K562 (cell line): ENCODE measurements at regions not wholly inside any gene's neighbourhood (a gene's known extent, or its start where the extent isn't known, plus 50 kb on each side); places are given as distances from the start of the nearest gene placed in this dataset.
A peak's percentile ranks its signal among the peaks of the same experiment; 100 is the strongest.
"Not testable (repeated sequence)": the region's sequence is repeated elsewhere in the genome, so short reads cannot be mapped to it uniquely, and the experiment has no call there.

Experiments
- ATAC-seq: fragments of 200-7000 bp; cut with Tn5 transposase; 3 replicates; pipeline ENCODE4 v1.9.1; 2020; ENCODE audit warnings: moderate library complexity
- BruUV-seq: library from RNA; stranded (reverse); fragments of 400-500 nt; replicated peaks from 2 replicates; lab custom pipeline; 2021; lab: Mats Ljungman, UMichigan
- CTCF ChIA-PET: fragments of 300-600 bp; formaldehyde crosslinking; extraction: SDS; loops from one replicate; lab custom pipeline; 2021; ENCODE audit warnings: low intra/inter-chr PET ratio; lab: Yijun Ruan, JAX
- POLR2A ChIA-PET: fragments of 300-600, 350-650 bp; sonication (Branson Sonifier 250); formaldehyde crosslinking; extraction: SDS; loops from one replicate; lab custom pipeline; 2021; ENCODE audit warnings: antibody characterized with exemption, inconsistent platforms; lab: Yijun Ruan, JAX
- DNase-seq, 4 experiments: peaks; one replicate each; pipeline versions ENCODE4 v3.0.0 to v3.0.0-alpha.2; 2011 to 2018; ENCODE audit warnings: low spot score in 3 of 4, mixed read lengths in 3 of 4; ENCODE audit errors: extremely low read depth in 1 of 4
- FAIRE-seq: peaks from 2 replicates; lab custom pipeline; 2011; peaks lifted over from hg19 to GRCh38; lab: Jason Lieb, UNC
- H2AFZ ChIP-seq: 2 replicates; pipeline ENCODE4 v1.6.0; 2011; ENCODE audit warnings: low read depth, low read length, control low read depth, inconsistent platforms
- H3K27ac ChIP-seq: fragments of 200-600 bp; 3 replicates; pipeline ENCODE4 v1.8.0; 2011; ENCODE audit warnings: low read depth, mild to moderate bottlenecking, control low read depth, inconsistent platforms, low read length, moderate library complexity, mixed read lengths; ENCODE audit errors: extremely low read depth
- H3K27me3 ChIP-seq, 2 experiments: fragments of 300-600 bp in 1 of 2; 2 replicates in 1 of 2; 3 replicates in 1 of 2; pipeline versions ENCODE4 v1.6.0 to v1.8.0; 2011; ENCODE audit warnings: inconsistent platforms in 2 of 2, low read length in 2 of 2, mild to moderate bottlenecking in 1 of 2, mixed read lengths in 1 of 2, moderate library complexity in 1 of 2; ENCODE audit not compliant: control insufficient read depth in 2 of 2, insufficient read depth in 2 of 2
- H3K36me3 ChIP-seq: fragments of 300-600 bp; 3 replicates; pipeline ENCODE4 v1.8.0; 2011; ENCODE audit warnings: mild to moderate bottlenecking, low read length, inconsistent platforms; ENCODE audit not compliant: control insufficient read depth, insufficient read depth
- H3K4me1 ChIP-seq, 2 experiments: fragments of 200-600 bp in 1 of 2; replicated peaks in 1 of 2; 2 replicates in 1 of 2; 3 replicates in 1 of 2; pipeline versions ENCODE4 v1.5.1 to v1.8.0; 2011; ENCODE audit warnings: inconsistent platforms in 2 of 2, low read length in 2 of 2, mild to moderate bottlenecking in 1 of 2, mixed read lengths in 1 of 2, moderate library complexity in 1 of 2; ENCODE audit not compliant: control insufficient read depth in 2 of 2, insufficient read depth in 2 of 2
- H3K4me2 ChIP-seq: 2 replicates; pipeline ENCODE4 v1.6.1; 2011; ENCODE audit warnings: low read length, control low read depth, inconsistent platforms, mixed read lengths; ENCODE audit not compliant: insufficient read depth
- H3K4me3 ChIP-seq: fragments of 200-600 bp; sonication (generic), shearing (Covaris generic); 2 replicates; pipeline ENCODE4 v1.5.1; 2016; ENCODE audit warnings: control low read depth, inconsistent platforms
- H3K79me2 ChIP-seq: fragments of 200-600 bp; 3 replicates; pipeline ENCODE4 v1.8.0; 2011; ENCODE audit warnings: low read length, inconsistent platforms; ENCODE audit not compliant: control insufficient read depth, insufficient read depth
- H3K9ac ChIP-seq, 2 experiments: 2 replicates each; pipeline versions ENCODE4 v1.6.0 to v1.6.1; 2011; ENCODE audit warnings: low read depth in 2 of 2, low read length in 2 of 2, control low read depth in 1 of 2, inconsistent platforms in 1 of 2, mild to moderate bottlenecking in 1 of 2, mixed read lengths in 1 of 2; ENCODE audit not compliant: insufficient read depth in 1 of 2
- H3K9me1 ChIP-seq: one replicate; pipeline ENCODE4 v1.6.0; 2011; ENCODE audit warnings: inconsistent platforms, mild to moderate bottlenecking, low read length, moderate library complexity; ENCODE audit not compliant: control insufficient read depth, insufficient read depth
- H3K9me3 ChIP-seq: replicated peaks from 2 replicates; pipeline ENCODE4 v1.5.1; 2011; ENCODE audit warnings: low read depth, low read length, inconsistent platforms; ENCODE audit not compliant: control insufficient read depth, insufficient read depth
- H4K20me1 ChIP-seq: replicated peaks from 2 replicates; pipeline ENCODE4 v1.6.1; 2011; ENCODE audit warnings: low read length, inconsistent platforms, mixed read lengths; ENCODE audit not compliant: control insufficient read depth, insufficient read depth
- BHLHE40 ChIP-seq: IDR thresholded peaks from 2 replicates; pipeline ENCODE4 v1.6.1; 2011; ENCODE audit warnings: low read length, improper control_type of control experiment
- CREM ChIP-seq: IDR thresholded peaks from 2 replicates; pipeline ENCODE4 v1.6.1; 2014; ENCODE audit warnings: antibody characterized with exemption, low read depth
- CTCF ChIP-seq, 3 experiments: IDR thresholded peaks in 2 of 3; conservative IDR thresholded peaks in 1 of 3; 2 replicates each; pipeline ENCODE4 v1.5.1; 2011 to 2012; ENCODE audit warnings: low read length in 3 of 3, mild to moderate bottlenecking in 3 of 3, control low read depth in 2 of 3, improper control_type of control experiment in 1 of 3, inconsistent platforms in 1 of 3, low read depth in 1 of 3, mixed read lengths in 1 of 3, moderate library complexity in 1 of 3; ENCODE audit not compliant: insufficient read depth in 2 of 3
- E2F6 ChIP-seq, 2 experiments: IDR thresholded peaks; 2 replicates each; pipeline ENCODE4 v1.6.1; 2011; ENCODE audit warnings: borderline replicate concordance in 1 of 2, control low read depth in 1 of 2, low read depth in 1 of 2, low read length in 1 of 2, mild to moderate bottlenecking in 1 of 2, mixed read lengths in 1 of 2, moderate library complexity in 1 of 2; ENCODE audit not compliant: insufficient read depth in 1 of 2, insufficient read length in 1 of 2, poor library complexity in 1 of 2, severe bottlenecking in 1 of 2; ENCODE audit errors: extremely low read depth in 1 of 2
- HMGN3 ChIP-seq: IDR thresholded peaks from 2 replicates; pipeline ENCODE4 v1.6.1; 2011; ENCODE audit warnings: borderline replicate concordance, low read depth, mild to moderate bottlenecking, mixed read lengths, low read length; ENCODE audit not compliant: insufficient read length; ENCODE audit errors: extremely low read depth
- L3MBTL2 ChIP-seq: fragments of 450-650 bp; IDR thresholded peaks from 2 replicates; pipeline ENCODE4 v1.6.1; 2016; ENCODE audit warnings: mild to moderate bottlenecking, moderate library complexity
- NRF1 ChIP-seq, 2 experiments: fragments of 450-650 bp; IDR thresholded peaks in 1 of 2; conservative IDR thresholded peaks in 1 of 2; 2 replicates each; pipeline ENCODE4 v1.6.1; 2014; ENCODE audit warnings: mild to moderate bottlenecking in 2 of 2
- RAD51 ChIP-seq: fragments of 450-650 bp; IDR thresholded peaks from 2 replicates; pipeline ENCODE4 v1.7.1; 2016; ENCODE audit warnings: low read depth, mild to moderate bottlenecking, borderline replicate concordance
- RB1 ChIP-seq: fragments of 450-650 bp; IDR thresholded peaks from 2 replicates; pipeline ENCODE4 v1.6.1; 2017; ENCODE audit warnings: low read depth, mild to moderate bottlenecking
- RBFOX2 ChIP-seq: fragments of 200-400 bp; formaldehyde crosslinking; IDR thresholded peaks from 2 replicates; pipeline ENCODE4 v1.6.1; 2017; ENCODE audit warnings: low read depth, mild to moderate bottlenecking, low read length, moderate library complexity
- ZBTB33 ChIP-seq: sonication (generic); formaldehyde crosslinking; IDR thresholded peaks from 2 replicates; pipeline ENCODE4 v1.8.1; 2023; ENCODE audit warnings: mild to moderate bottlenecking, missing genetic modification reagents
- ZBTB7A ChIP-seq: IDR thresholded peaks from 2 replicates; pipeline ENCODE4 v1.6.1; 2011; ENCODE audit warnings: low read depth, mild to moderate bottlenecking, low read length, moderate library complexity, borderline replicate concordance; ENCODE audit not compliant: control insufficient read depth
- WGBS: fragments of 100-300 bp; shearing (Covaris generic); methylation state at CpG from one replicate; pipeline ENCODE4 v1.1.6; 2016; ENCODE audit warnings: low coverage, mixed read lengths; ENCODE audit not compliant: insufficient coverage; ENCODE audit errors: missing lambda C conversion rate; 5-methylcytosine and 5-hydroxymethylcytosine counted together
- in situ Hi-C: fragments of 300-500 bp; cut with MboI; formaldehyde crosslinking; loops from 4 replicates; pipeline ENCODE4 v1.15.0; 2018; ENCODE audit warnings: inconsistent platforms, mixed read lengths
- intact Hi-C: fragments of 100-400 bp; cut with micrococcal nuclease; formaldehyde crosslinking; loops from 2 replicates; pipeline ENCODE4 v1.14.2; 2022

- peak; percentile 82 for TF ChIP-seq BHLHE40
- TF ChIP-seq RAD51, result peak; percentile 48; the same call in 1 of the 2 replicates
- peak; percentile 42 for TF ChIP-seq HMGN3
- peak; percentile 12; the same call in 1 of the 2 replicates for TF ChIP-seq ZBTB7A
- peak; percentile 66 for TF ChIP-seq RBFOX2
- TF ChIP-seq CREM, result peak; percentile 43; the same call in 1 of the 2 replicates
These were observed 94.7 kb upstream of the PLEKHM1 start (continued) for GRCh38 chr17:45585037-45585733.

DNA sequence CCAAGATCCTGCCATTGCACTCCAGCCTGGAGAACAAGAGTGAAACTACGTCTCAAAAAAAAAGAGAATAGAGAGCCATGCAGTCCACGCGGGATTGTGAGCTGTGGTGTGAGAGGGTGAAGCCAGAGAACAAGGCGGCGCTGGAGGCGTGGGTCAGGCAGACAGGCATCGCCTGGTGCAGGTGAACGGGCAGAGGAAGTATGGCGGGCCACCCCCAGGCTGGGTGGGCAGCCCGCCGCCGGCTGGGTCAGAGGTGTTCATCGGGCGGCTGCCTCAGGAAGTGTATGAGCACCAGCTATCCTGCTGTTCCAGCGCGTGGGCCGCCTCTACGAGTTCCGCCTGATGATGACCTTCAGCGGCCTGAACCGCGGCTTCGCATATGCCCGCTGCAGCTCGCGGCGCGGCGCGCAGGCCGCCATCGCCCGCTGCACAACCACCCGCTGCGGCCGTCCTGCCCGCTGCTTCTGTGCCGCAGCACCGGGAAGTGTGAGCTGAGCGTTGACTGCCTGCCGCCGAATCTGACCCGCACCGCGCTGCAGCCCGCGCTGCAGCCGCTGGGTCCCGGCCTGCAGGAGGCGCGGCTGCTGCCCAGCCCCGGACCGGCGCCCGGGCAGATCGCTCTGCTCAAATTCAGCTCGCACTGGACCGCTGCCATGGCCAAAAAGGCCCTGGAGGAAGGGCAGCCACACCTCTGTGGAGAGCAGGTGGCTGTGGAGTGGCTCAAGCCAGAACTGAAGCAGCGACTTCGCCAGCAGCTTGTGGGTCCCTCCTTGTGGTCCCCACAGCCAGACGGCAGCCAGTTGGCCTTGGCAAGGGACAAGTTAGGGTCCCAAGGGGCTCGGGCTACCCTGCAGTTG lies 95.5 kb upstream of the PLEKHM1 start:
- BruUV-seq, H3K36me3 ChIP-seq, H3K9me3 ChIP-seq, H3K4me3 ChIP-seq, H3K9me1 ChIP-seq, FAIRE-seq, intact Hi-C loops, CTCF ChIA-PET, H3K27ac ChIP-seq, H4K20me1 ChIP-seq, H3K9ac ChIP-seq, H3K4me2 ChIP-seq: not testable (repeated sequence)
- peak; percentile 63 for ATAC-seq
- peak in 2 of 4 experiments; percentile 2 to 42 for DNase-seq
- 0 out of 2 replicates have a peak overlapping the region, but pooled peaks have one; percentile 66 for H2AFZ ChIP-seq
- POLR2A ChIA-PET, result interaction anchor here (0.6 kb wide), 2 partner anchors 44 to 677 kb away, joined by 3 read pairs; no protein-coding TSS in a partner anchor
- peaks cover 0 to 21% of the 10 kb centered on the region in 2 experiments; a peak in 2 of 5 replicates for H3K4me1 ChIP-seq
- peaks cover 28% of the 10 kb centered on the region for H3K79me2 ChIP-seq
- H3K27me3 ChIP-seq, result peaks cover 2 to 30% of the 10 kb centered on the region in 2 experiments; a peak in 3 of 5 replicates
- in situ Hi-C loops, result loop anchor here (25.0 kb wide), 1 partner anchor 1226 kb away; the partner anchor contains the start of gene WNT3
- WGBS, result 8% methylated on average over 36 of the region's 62 CpGs
- TF ChIP-seq CTCF (IDR thresholded peaks at IDR 0.05 in 2 of 3, conservative IDR thresholded peaks at IDR 0.05 in 1 of 3; ENCODE audit: insufficient read depth in 2 of 3, low read depth in 1 of 3, low read length in 3 of 3) (0 out of 6 replicates have a peak, but pooled peaks of 1 of the 3 experiments have one; percentile 23), RB1 (0 out of 2 replicates have a peak, but pooled peaks have one; percentile 40), E2F6 (IDR thresholded peaks at IDR 0.05; ENCODE audit: borderline replicate concordance in 1 of 2, extremely low read depth in 1 of 2, insufficient read depth in 1 of 2, insufficient read length in 1 of 2, low read depth in 1 of 2, low read length in 1 of 2, poor library complexity in 1 of 2, severe bottlenecking in 1 of 2) (peak in 1 of 2 experiments; percentile 57), ZBTB33 (CRISPR knock-in tag) (peak; percentile 63; the same call in 1 of the 2 replicates), L3MBTL2 (peak; percentile 55), NRF1 (conservative IDR thresholded peaks at IDR 0.05 in 1 of 2, IDR thresholded peaks at IDR 0.05 in 1 of 2) (peak in 1 of 2 experiments; percentile 20; a peak in 2 of 4 replicates)
